GM12878 (cell line): ENCODE measurements at regions not wholly inside any gene's neighbourhood (a gene's known extent, or its start where the extent isn't known, plus 50 kb on each side); places are given as distances from the start of the nearest gene placed in this dataset.

ENCODE experiments used
- ATAC-seq: fragments of 200-7000 bp; cut with Tn5 transposase; 3 replicates; pipeline ENCODE4 v1.9.1; 2020; ENCODE audit warnings: mild to moderate bottlenecking, moderate library complexity
- BruUV-seq: library from RNA; stranded (reverse); fragments of 400-500 nt; replicated peaks from 2 replicates; lab custom pipeline; 2021; lab: Mats Ljungman, UMichigan
- CTCF ChIA-PET: fragments of 300-600 bp; sonication (Branson Sonifier 250); formaldehyde crosslinking; extraction: SDS; loops from one replicate; lab custom pipeline; 2021; ENCODE audit warnings: inconsistent platforms; lab: Yijun Ruan, JAX
- POLR2A ChIA-PET: fragments of 350-600 bp; formaldehyde crosslinking; extraction: SDS; loops from one replicate; lab custom pipeline; 2021; ENCODE audit warnings: inconsistent platforms; lab: Charles Lee
- RAD21 ChIA-PET: fragments of 300-600 bp; sonication (Branson Sonifier 250); formaldehyde crosslinking; loops from one replicate; lab custom pipeline; 2023; ENCODE audit warnings: antibody characterized with exemption; ENCODE audit not compliant: unreplicated experiment; lab: Charles Lee
- SMC1A ChIA-PET: fragments of 300-600 bp; sonication (Branson Sonifier 250); formaldehyde crosslinking; loops from one replicate; lab custom pipeline; 2023; ENCODE audit not compliant: unreplicated experiment, uncharacterized antibody; lab: Charles Lee
- DNase-seq: peaks from one replicate; pipeline ENCODE4 v3.0.0-alpha.2; 2011; ENCODE audit warnings: low read depth, low spot score
- FAIRE-seq: peaks from 3 replicates; lab custom pipeline; 2011; peaks lifted over from hg19 to GRCh38; lab: Jason Lieb, UNC
- H2AFZ ChIP-seq: 2 replicates; pipeline ENCODE4 v1.6.0; 2011; ENCODE audit warnings: low read depth, low read length, control low read depth; ENCODE audit not compliant: control insufficient read depth
- H3K27ac ChIP-seq: 2 replicates; pipeline ENCODE4 v1.5.1; 2011; ENCODE audit warnings: control low read depth; ENCODE audit not compliant: control insufficient read depth, insufficient read depth
- H3K27me3 ChIP-seq, 2 experiments: replicated peaks in 1 of 2; 2 replicates each; pipeline versions ENCODE4 v1.6.0 to v1.6.1; 2011; ENCODE audit warnings: low read length in 1 of 2; ENCODE audit not compliant: control insufficient read depth in 2 of 2, insufficient read depth in 2 of 2
- H3K36me3 ChIP-seq, 2 experiments: 2 replicates each; pipeline ENCODE4 v1.5.1; 2011; ENCODE audit warnings: low read length in 1 of 2; ENCODE audit not compliant: control insufficient read depth in 2 of 2, insufficient read depth in 2 of 2
- H3K4me1 ChIP-seq: 2 replicates; pipeline ENCODE4 v1.6.1; 2011; ENCODE audit warnings: mild to moderate bottlenecking, low read length, moderate library complexity, mixed read lengths; ENCODE audit not compliant: control insufficient read depth, insufficient read depth
- H3K4me2 ChIP-seq: 2 replicates; pipeline ENCODE4 v1.6.0; 2011; ENCODE audit warnings: control low read depth; ENCODE audit not compliant: control insufficient read depth, insufficient read depth
- H3K4me3 ChIP-seq: fragments of 200-600 bp; sonication (generic); 2 replicates; pipeline ENCODE4 v1.5.1; 2016
- H3K79me2 ChIP-seq: 2 replicates; pipeline ENCODE4 v1.6.0; 2011; ENCODE audit warnings: low read length; ENCODE audit not compliant: control insufficient read depth, insufficient read depth
- H3K9ac ChIP-seq: 2 replicates; pipeline ENCODE4 v1.8.0; 2011; ENCODE audit warnings: low read length, control low read depth, mixed read lengths; ENCODE audit not compliant: control insufficient read depth, insufficient read depth
- H3K9me3 ChIP-seq: replicated peaks from 3 replicates; pipeline ENCODE4 v1.5.1; 2011; ENCODE audit warnings: mild to moderate bottlenecking, low read length; ENCODE audit not compliant: control insufficient read depth, insufficient read depth
- H4K20me1 ChIP-seq: 2 replicates; pipeline ENCODE4 v1.6.0; 2011; ENCODE audit not compliant: control insufficient read depth, insufficient read depth
- CREB1 ChIP-seq: IDR thresholded peaks from 2 replicates; pipeline ENCODE4 v1.6.1; 2012; ENCODE audit warnings: low read depth, mild to moderate bottlenecking, inconsistent platforms
- FOXK2 ChIP-seq: fragments of 450-650 bp; IDR thresholded peaks from 2 replicates; pipeline ENCODE4 v1.6.1; 2017; ENCODE audit warnings: mild to moderate bottlenecking, moderate library complexity
- KAT2A ChIP-seq: conservative IDR thresholded peaks from 2 replicates; pipeline ENCODE4 v1.6.1; 2011; ENCODE audit warnings: low read depth, low read length; ENCODE audit not compliant: control insufficient read depth
- MEF2A ChIP-seq: IDR thresholded peaks from 2 replicates; pipeline ENCODE4 v1.6.1; 2011; ENCODE audit warnings: low read depth, mild to moderate bottlenecking, low read length, moderate library complexity; ENCODE audit not compliant: insufficient read depth
- NR2C1 ChIP-seq: fragments of 450-650 bp; IDR thresholded peaks from 2 replicates; pipeline ENCODE4 v1.6.1; 2017; ENCODE audit warnings: antibody characterized with exemption, mild to moderate bottlenecking, moderate library complexity
- NRF1 ChIP-seq: conservative IDR thresholded peaks from 2 replicates; pipeline ENCODE4 v1.6.1; 2011; ENCODE audit warnings: mild to moderate bottlenecking, low read depth, low read length, improper control_type of control experiment
- POLR2A ChIP-seq: IDR thresholded peaks from 2 replicates; pipeline ENCODE4 v1.6.1; 2011; ENCODE audit warnings: low read depth, mild to moderate bottlenecking, low read length
- RCOR1 ChIP-seq: conservative IDR thresholded peaks from 2 replicates; pipeline ENCODE4 v1.6.1; 2012; ENCODE audit warnings: low read depth, low read length, improper control_type of control experiment
- SMAD5 ChIP-seq: IDR thresholded peaks from 2 replicates; pipeline ENCODE4 v1.6.1; 2016; ENCODE audit warnings: antibody characterized with exemption, low read depth
- SP1 ChIP-seq: IDR thresholded peaks from one replicate; pipeline ENCODE4 v1.6.1; 2011; ENCODE audit warnings: low read depth, low read length
- SREBF2 ChIP-seq: IDR thresholded peaks from 2 replicates; pipeline ENCODE4 v1.6.1; 2012; ENCODE audit warnings: mild to moderate bottlenecking, low read length
- ZNF24 ChIP-seq: fragments of 450-650 bp; IDR thresholded peaks from 2 replicates; pipeline ENCODE4 v1.6.1; 2017; ENCODE audit warnings: antibody characterized with exemption, mild to moderate bottlenecking
- ZZZ3 ChIP-seq: IDR thresholded peaks from 2 replicates; pipeline ENCODE4 v1.6.1; 2011; ENCODE audit warnings: low read depth; ENCODE audit not compliant: control insufficient read depth, insufficient read length
- WGBS: methylation state at CpG from one replicate; pipeline ENCODE4 v1.1.6; 2016; ENCODE audit warnings: low lambda C conversion rate; ENCODE audit not compliant: insufficient replicate concordance, insufficient coverage; ENCODE audit errors: missing lambda C conversion rate; 5-methylcytosine and 5-hydroxymethylcytosine counted together
- in situ Hi-C: fragments of 300-500 bp; cut with MboI; formaldehyde crosslinking; loops from 9 replicates; pipeline ENCODE4 v1.14.3; 2018; ENCODE audit warnings: mixed read lengths
- intact Hi-C: fragments of 100-400 bp; cut with micrococcal nuclease; formaldehyde crosslinking; loops from one replicate; pipeline ENCODE4 v1.14.2; 2022; ENCODE audit not compliant: unreplicated experiment
- TF ChIP-seq, protein P1 (sequence below): fragments of 450-650 bp; IDR thresholded peaks from 2 replicates; pipeline ENCODE4 v1.6.1; 2017; ENCODE audit warnings: mild to moderate bottlenecking
- TF ChIP-seq, protein P2 (sequence below): fragments of 450-650 bp; IDR thresholded peaks from 2 replicates; pipeline ENCODE4 v1.6.1; 2017; ENCODE audit warnings: borderline replicate concordance
- TF ChIP-seq, protein P3 (sequence below): IDR thresholded peaks from 2 replicates; pipeline ENCODE4 v1.6.1; 2012; ENCODE audit warnings: low read depth, low read length, improper control_type of control experiment

DNA sequence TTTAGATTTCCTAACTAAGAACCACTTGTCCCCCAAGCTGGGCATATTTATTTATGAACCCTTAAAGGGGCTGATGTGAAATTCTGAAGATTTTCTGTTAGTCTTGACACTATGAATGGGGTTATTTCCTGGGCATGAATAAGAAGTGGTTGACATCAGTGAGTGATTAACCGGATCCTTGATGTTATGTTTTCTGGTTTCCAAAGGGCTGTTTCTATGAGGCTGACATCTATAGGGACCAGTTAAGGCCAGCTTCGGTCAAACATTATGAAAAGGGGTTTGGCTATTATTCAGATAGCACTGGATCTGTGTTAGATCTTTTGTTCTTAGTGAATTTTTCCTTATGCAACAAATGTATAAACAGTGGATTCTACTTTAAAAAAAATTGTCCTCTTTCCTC lies 443.7 kb upstream of the SPRED2 start (continued):
- TF ChIP-seq, protein P1, sequence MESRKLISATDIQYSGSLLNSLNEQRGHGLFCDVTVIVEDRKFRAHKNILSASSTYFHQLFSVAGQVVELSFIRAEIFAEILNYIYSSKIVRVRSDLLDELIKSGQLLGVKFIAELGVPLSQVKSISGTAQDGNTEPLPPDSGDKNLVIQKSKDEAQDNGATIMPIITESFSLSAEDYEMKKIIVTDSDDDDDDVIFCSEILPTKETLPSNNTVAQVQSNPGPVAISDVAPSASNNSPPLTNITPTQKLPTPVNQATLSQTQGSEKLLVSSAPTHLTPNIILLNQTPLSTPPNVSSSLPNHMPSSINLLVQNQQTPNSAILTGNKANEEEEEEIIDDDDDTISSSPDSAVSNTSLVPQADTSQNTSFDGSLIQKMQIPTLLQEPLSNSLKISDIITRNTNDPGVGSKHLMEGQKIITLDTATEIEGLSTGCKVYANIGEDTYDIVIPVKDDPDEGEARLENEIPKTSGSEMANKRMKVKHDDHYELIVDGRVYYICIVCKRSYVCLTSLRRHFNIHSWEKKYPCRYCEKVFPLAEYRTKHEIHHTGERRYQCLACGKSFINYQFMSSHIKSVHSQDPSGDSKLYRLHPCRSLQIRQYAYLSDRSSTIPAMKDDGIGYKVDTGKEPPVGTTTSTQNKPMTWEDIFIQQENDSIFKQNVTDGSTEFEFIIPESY, result no peak
- TF ChIP-seq SMAD5 (no peak), KAT2A (no peak), POLR2A (no peak)
- TF ChIP-seq, protein P2, sequence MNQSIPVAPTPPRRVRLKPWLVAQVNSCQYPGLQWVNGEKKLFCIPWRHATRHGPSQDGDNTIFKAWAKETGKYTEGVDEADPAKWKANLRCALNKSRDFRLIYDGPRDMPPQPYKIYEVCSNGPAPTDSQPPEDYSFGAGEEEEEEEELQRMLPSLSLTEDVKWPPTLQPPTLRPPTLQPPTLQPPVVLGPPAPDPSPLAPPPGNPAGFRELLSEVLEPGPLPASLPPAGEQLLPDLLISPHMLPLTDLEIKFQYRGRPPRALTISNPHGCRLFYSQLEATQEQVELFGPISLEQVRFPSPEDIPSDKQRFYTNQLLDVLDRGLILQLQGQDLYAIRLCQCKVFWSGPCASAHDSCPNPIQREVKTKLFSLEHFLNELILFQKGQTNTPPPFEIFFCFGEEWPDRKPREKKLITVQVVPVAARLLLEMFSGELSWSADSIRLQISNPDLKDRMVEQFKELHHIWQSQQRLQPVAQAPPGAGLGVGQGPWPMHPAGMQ, result no peak
- TF ChIP-seq, all 136 proteins: peak for 0

DNA sequence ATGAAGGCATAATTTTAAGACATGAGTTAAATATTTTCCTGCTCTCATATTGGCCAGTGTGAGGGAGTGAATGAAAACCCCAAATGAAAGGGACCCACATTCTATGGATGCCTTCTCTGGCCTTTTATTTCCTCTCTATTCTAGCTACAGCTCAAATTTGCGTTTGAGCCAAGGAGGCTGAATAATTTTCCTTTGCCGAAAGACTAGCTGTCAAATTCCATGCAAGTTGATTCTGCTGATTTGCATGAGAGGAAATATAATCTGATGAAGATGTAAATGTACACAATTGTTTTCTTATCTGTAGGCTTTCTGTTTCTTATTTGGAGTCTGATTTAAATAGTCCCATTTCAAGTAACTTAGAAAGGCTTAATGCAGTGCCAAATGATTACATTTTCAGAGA lies 438.4 kb upstream of the SPRED2 start:
- no TSS peak for BruUV-seq
- CTCF ChIA-PET, result no interaction called here

More for the DNA sequence above, 438.4 kb upstream of the SPRED2 start:
- DNase-seq, result no peak
- H3K4me1 ChIP-seq, result no peaks in the 10 kb centered on the region
- intact Hi-C loops (no loop called here), in situ Hi-C loops (no loop called here)
- TF ChIP-seq ZNF24, result no peak
- TF ChIP-seq ZZZ3, result no peak
- no peak for TF ChIP-seq SP1
- TF ChIP-seq CREB1, result no peak
- TF ChIP-seq FOXK2, result no peak
- TF ChIP-seq, protein P2, result no peak
- TF ChIP-seq MEF2A, result no peak
- no peak for TF ChIP-seq RCOR1
- TF ChIP-seq NR2C1, result no peak
- TF ChIP-seq, protein P3, sequence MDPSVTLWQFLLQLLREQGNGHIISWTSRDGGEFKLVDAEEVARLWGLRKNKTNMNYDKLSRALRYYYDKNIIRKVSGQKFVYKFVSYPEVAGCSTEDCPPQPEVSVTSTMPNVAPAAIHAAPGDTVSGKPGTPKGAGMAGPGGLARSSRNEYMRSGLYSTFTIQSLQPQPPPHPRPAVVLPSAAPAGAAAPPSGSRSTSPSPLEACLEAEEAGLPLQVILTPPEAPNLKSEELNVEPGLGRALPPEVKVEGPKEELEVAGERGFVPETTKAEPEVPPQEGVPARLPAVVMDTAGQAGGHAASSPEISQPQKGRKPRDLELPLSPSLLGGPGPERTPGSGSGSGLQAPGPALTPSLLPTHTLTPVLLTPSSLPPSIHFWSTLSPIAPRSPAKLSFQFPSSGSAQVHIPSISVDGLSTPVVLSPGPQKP, result no peak
- TF ChIP-seq SREBF2, result no peak
- TF ChIP-seq NRF1, result no peak
- WGBS, result 49% methylated on average over 2 of the region's 2 CpGs
- ATAC-seq, result no peak
- no peaks in the 10 kb centered on the region for H4K20me1 ChIP-seq
- RAD21 ChIA-PET, result no interaction called here
- H3K9me3 ChIP-seq, result no peaks in the 10 kb centered on the region
- no peaks in the 10 kb centered on the region for H3K36me3 ChIP-seq
- H3K27me3 ChIP-seq, result peaks cover 0 to 3% of the 10 kb centered on the region in 2 experiments; a peak in 2 of 4 replicates
- H3K79me2 ChIP-seq, result no peaks in the 10 kb centered on the region
- POLR2A ChIA-PET, result no interaction called here
- no peak overlapping the region for H3K4me2 ChIP-seq
- SMC1A ChIA-PET, result no interaction called here
- no peak overlapping the region for H2AFZ ChIP-seq
- no peak overlapping the region for H3K9ac ChIP-seq
- no peak for FAIRE-seq
- H3K27ac ChIP-seq, result no peak overlapping the region
- H3K4me3 ChIP-seq, result no peak overlapping the region
